ENCODE measurements at regions not wholly inside any gene's neighbourhood (a gene's known extent, or its start where the extent isn't known, plus 50 kb on each side); places are given as distances from the start of the nearest gene placed in this dataset.

DNA sequence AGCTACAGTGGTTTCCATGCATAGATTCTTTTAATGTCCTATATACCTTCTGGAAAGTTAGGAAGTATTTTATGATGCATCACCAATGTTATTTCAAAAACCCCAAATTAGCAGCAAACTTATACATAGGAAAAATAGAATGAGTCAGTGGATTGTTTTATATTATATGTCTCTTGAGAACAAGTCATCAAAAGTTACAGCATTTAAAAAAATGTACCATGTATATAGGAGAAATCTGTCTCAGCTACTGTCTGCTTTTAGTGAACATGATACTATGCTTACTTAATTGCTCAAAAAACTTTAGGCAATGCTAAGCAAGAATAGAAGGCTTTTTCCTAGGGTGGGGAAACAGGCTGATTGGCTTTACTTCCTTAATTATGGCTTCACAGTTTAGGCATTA is 365.3 kb downstream of the SAMD5 start:
- no peak overlapping the region for H3K4me3 ChIP-seq (replicated peaks in 1 of 2; ENCODE audit: low read depth in 2 of 2, low read length in 2 of 2)
- TF ChIP-seq, protein P1, sequence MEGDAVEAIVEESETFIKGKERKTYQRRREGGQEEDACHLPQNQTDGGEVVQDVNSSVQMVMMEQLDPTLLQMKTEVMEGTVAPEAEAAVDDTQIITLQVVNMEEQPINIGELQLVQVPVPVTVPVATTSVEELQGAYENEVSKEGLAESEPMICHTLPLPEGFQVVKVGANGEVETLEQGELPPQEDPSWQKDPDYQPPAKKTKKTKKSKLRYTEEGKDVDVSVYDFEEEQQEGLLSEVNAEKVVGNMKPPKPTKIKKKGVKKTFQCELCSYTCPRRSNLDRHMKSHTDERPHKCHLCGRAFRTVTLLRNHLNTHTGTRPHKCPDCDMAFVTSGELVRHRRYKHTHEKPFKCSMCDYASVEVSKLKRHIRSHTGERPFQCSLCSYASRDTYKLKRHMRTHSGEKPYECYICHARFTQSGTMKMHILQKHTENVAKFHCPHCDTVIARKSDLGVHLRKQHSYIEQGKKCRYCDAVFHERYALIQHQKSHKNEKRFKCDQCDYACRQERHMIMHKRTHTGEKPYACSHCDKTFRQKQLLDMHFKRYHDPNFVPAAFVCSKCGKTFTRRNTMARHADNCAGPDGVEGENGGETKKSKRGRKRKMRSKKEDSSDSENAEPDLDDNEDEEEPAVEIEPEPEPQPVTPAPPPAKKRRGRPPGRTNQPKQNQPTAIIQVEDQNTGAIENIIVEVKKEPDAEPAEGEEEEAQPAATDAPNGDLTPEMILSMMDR (IDR thresholded peaks at IDR 0.05; ENCODE audit: low read depth, low read length), result no peak
- DNase-seq (ENCODE audit: low read depth in 2 of 2), result no peak

DNA sequence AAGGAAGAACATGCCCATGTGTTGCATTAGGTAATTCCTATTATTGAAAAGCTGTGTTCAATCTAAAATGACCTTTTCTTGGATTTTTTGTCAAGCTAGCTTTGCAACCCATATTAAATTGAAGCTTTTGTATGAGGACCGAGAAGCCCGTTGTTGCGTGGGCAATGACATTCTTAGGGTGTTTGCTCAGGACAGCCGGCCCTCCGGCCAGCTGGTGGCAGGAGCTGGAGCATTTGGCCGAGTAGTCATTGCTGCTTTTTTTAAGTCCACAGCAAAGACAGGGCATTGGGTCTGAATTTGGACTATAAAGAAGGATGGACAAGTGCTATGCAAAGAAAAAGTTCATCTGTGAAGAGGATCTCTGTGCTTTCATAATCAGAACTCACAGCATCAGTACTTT is 365.8 kb downstream of the SAMD5 start:
- no peak overlapping the region for H3K4me3 ChIP-seq (replicated peaks in 1 of 2; ENCODE audit: low read depth in 2 of 2, low read length in 2 of 2)

DNA sequence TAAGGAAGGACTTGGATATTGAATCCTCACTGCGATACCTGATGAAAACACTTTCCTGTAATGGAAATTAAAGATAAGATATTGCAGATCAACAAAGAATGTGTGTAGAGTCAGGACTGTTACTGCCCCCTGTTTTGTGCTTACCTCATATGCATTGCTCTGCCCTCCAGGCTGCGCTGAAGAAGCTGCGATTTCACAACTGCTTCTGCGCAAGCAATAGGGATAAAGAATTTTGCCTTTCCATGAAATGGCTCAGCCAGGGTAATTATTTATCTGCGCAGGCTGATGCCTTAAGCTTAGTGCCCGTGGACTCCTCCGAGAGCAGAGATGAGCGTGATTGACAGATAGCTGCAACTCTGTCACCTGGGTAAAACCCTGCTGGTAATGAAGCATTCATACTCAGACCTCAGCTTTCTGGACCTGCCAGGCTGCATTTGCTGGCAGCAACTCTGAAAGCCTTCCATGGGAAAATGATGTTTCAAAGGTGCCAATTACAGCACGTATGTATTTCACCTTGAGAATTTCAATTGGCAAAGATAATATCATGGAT is 370.6 kb downstream of the SAMD5 start:
- no peak for DNase-seq (ENCODE audit: low read depth in 2 of 2)
- no peak overlapping the region for H3K4me3 ChIP-seq (replicated peaks in 1 of 2; ENCODE audit: low read depth in 2 of 2, low read length in 2 of 2)
- TF ChIP-seq, protein P1 (IDR thresholded peaks at IDR 0.05; ENCODE audit: low read depth, low read length), result no peak

More for the DNA sequence above, 365.8 kb downstream of the SAMD5 start:
- TF ChIP-seq, protein P1 (IDR thresholded peaks at IDR 0.05; ENCODE audit: low read depth, low read length), result no peak
- DNase-seq (ENCODE audit: low read depth in 2 of 2), result no peak

DNA sequence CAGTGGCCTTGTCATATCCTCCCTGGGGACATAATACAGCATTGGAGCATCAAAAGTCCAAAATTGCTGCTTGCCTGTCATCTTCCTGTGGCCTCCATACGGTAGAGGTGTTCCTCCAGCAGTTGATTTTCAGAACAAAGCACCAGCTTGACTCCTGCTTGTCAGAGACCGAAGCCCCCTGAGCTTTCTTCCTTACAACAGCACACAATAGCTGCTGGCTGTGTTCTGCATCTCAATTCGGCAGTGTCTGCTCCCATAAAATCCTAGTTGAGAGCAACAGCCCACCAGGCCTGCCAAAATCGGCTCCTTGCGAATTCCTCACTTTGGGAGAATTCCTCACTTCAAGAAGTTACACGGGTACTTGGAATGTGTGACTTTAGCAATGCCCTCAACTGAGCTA is 372.9 kb downstream of the SAMD5 start:
- H3K4me3 ChIP-seq (replicated peaks in 1 of 2; ENCODE audit: low read depth in 2 of 2, low read length in 2 of 2), result no peak overlapping the region
- TF ChIP-seq, protein P1 (IDR thresholded peaks at IDR 0.05; ENCODE audit: low read depth, low read length), result no peak
- no peak for DNase-seq (ENCODE audit: low read depth in 2 of 2)

DNA sequence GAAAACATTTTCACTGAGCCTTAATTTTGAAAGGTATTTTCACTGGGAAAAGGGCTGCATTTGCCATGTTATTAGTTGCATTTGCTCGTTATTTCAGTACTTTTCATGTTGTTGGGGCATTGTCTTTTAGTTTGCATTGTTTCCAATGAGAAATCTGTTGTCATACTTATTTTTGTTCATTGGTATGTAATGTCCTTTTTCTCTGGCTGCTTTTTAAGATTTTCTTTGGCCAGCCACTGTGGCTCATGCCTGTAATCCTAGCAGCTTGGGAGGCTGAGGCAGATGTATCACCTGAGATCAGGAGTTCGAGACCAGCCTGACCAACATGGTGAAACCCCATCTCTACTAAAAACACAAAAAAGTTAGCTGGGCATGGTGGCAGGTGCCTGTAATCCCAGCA is 379.9 kb downstream of the SAMD5 start:
- TF ChIP-seq, protein P1 (IDR thresholded peaks at IDR 0.05; ENCODE audit: low read depth, low read length), result no peak
- DNase-seq (ENCODE audit: low read depth in 2 of 2), result no peak
- no peak overlapping the region for H3K4me3 ChIP-seq (replicated peaks in 1 of 2; ENCODE audit: low read depth in 2 of 2, low read length in 2 of 2)

DNA sequence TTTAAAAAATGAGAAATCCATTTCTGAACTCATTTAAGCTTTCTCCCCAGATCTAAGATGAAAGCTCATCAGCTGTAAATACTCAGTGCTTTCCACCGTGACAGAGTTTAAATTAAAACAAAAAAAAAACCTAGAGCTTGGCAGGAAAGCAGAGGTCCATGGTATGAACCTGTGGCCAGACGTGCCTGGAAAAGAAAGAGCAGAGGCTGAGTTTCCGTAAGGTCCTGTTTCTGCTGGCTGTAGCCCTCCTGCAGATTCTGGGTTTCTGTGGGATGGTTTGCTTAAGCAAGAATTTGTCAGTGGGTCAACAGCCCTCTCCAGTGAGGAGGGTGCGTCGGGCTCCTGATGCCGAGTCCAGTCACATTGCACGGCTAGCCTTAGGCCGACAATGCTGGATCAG is 383.2 kb downstream of the SAMD5 start:
- DNase-seq (ENCODE audit: low read depth in 2 of 2), result no peak
- no peak overlapping the region for H3K4me3 ChIP-seq (replicated peaks in 1 of 2; ENCODE audit: low read depth in 2 of 2, low read length in 2 of 2)
- TF ChIP-seq, protein P1 (IDR thresholded peaks at IDR 0.05; ENCODE audit: low read depth, low read length), result no peak

DNA sequence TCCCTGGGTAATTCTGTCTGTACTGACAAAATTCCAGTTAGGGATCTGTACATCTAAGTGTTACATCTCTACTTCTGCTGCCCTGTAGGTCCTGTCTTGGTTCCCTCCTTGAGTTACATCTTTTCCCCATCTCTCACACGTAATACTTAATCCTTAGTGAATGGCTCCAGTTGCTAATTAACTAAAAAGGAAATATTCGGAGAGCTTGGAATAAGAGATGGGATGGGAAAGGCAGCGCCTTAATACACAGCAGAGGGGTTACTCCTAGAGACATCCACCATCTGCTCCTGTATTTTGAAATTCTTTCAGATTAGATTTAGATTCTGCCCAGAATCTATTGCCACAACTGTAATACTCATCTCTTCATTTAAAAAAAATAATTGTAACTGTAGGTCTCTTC is 384.0 kb downstream of the SAMD5 start:
- H3K4me3 ChIP-seq (replicated peaks in 1 of 2; ENCODE audit: low read depth in 2 of 2, low read length in 2 of 2), result no peak overlapping the region
- TF ChIP-seq, protein P1 (IDR thresholded peaks at IDR 0.05; ENCODE audit: low read depth, low read length), result no peak
- DNase-seq (ENCODE audit: low read depth in 2 of 2), result no peak
